ENCODE measurements at regions not wholly inside any gene's neighbourhood (a gene's known extent, or its start where the extent isn't known, plus 50 kb on each side); places are given as distances from the start of the nearest gene placed in this dataset.

GRCh38 chr1:199868777-199869176 is 158.7 kb upstream of the NR5A2 start:
- no peak overlapping the region for H3K27ac Mint-ChIP-seq (ENCODE audit: unreplicated experiment)
- DNase-seq (ENCODE audit: extremely low spot score, unreplicated experiment), result no peak
- peaks cover 3% of the 10 kb centered on the region for H3K4me1 Mint-ChIP-seq (ENCODE audit: unreplicated experiment)
- no peak overlapping the region for H3K4me3 Mint-ChIP-seq (ENCODE audit: unreplicated experiment)
- H3K27me3 Mint-ChIP-seq (ENCODE audit: unreplicated experiment), result no peaks in the 10 kb centered on the region
- H3K9me3 Mint-ChIP-seq (ENCODE audit: unreplicated experiment), result no peaks in the 10 kb centered on the region
- no peak for TF ChIP-seq CTCF (IDR thresholded peaks at IDR 0.05)
- no peaks in the 10 kb centered on the region for H3K36me3 Mint-ChIP-seq (ENCODE audit: unreplicated experiment)

GRCh38 chr1:199875337-199875736 is 152.2 kb upstream of the NR5A2 start:
- Mint-ChIP-seq H3K36me3 (ENCODE audit: unreplicated experiment) (no peaks in the 10 kb centered on the region), H3K9me3 (ENCODE audit: unreplicated experiment) (peaks cover 3% of the 10 kb centered on the region), H3K27ac (ENCODE audit: unreplicated experiment) (no peak overlapping the region), H3K4me3 (ENCODE audit: unreplicated experiment) (no peak overlapping the region), H3K27me3 (ENCODE audit: unreplicated experiment) (peaks cover 11% of the 10 kb centered on the region), H3K4me1 (ENCODE audit: unreplicated experiment) (no peaks in the 10 kb centered on the region)
- no peak for TF ChIP-seq CTCF (IDR thresholded peaks at IDR 0.05)
- DNase-seq (ENCODE audit: extremely low spot score, unreplicated experiment), result no peak

GRCh38 chr1:199875856-199876255 is 151.7 kb upstream of the NR5A2 start:
- no peaks in the 10 kb centered on the region for H3K4me1 Mint-ChIP-seq (ENCODE audit: unreplicated experiment)
- H3K36me3 Mint-ChIP-seq (ENCODE audit: unreplicated experiment), result no peaks in the 10 kb centered on the region
- no peak overlapping the region for H3K4me3 Mint-ChIP-seq (ENCODE audit: unreplicated experiment)
- H3K27me3 Mint-ChIP-seq (ENCODE audit: unreplicated experiment), result peaks cover 11% of the 10 kb centered on the region
- no peak for TF ChIP-seq CTCF (IDR thresholded peaks at IDR 0.05)
- H3K27ac Mint-ChIP-seq (ENCODE audit: unreplicated experiment), result no peak overlapping the region
- peaks cover 3% of the 10 kb centered on the region for H3K9me3 Mint-ChIP-seq (ENCODE audit: unreplicated experiment)
- DNase-seq (ENCODE audit: extremely low spot score, unreplicated experiment), result no peak

GRCh38 chr1:199877526-199878384 is 149.8 kb upstream of the NR5A2 start:
- no peak for TF ChIP-seq CTCF (IDR thresholded peaks at IDR 0.05)
- peaks cover 3% of the 10 kb centered on the region for H3K9me3 Mint-ChIP-seq (ENCODE audit: unreplicated experiment)
- no peak overlapping the region for H3K27ac Mint-ChIP-seq (ENCODE audit: unreplicated experiment)
- DNase-seq (ENCODE audit: extremely low spot score, unreplicated experiment), result no peak
- H3K4me1 Mint-ChIP-seq (ENCODE audit: unreplicated experiment), result no peaks in the 10 kb centered on the region
- H3K36me3 Mint-ChIP-seq (ENCODE audit: unreplicated experiment), result no peaks in the 10 kb centered on the region
- peaks cover 11% of the 10 kb centered on the region for H3K27me3 Mint-ChIP-seq (ENCODE audit: unreplicated experiment)
- no peak overlapping the region for H3K4me3 Mint-ChIP-seq (ENCODE audit: unreplicated experiment)

GRCh38 chr1:199878823-199879222 is 148.7 kb upstream of the NR5A2 start:
- no peaks in the 10 kb centered on the region for H3K4me1 Mint-ChIP-seq (ENCODE audit: unreplicated experiment)
- no peak overlapping the region for H3K27ac Mint-ChIP-seq (ENCODE audit: unreplicated experiment)
- H3K9me3 Mint-ChIP-seq (ENCODE audit: unreplicated experiment), result peaks cover 3% of the 10 kb centered on the region
- DNase-seq (ENCODE audit: extremely low spot score, unreplicated experiment), result no peak
- TF ChIP-seq CTCF (IDR thresholded peaks at IDR 0.05), result no peak
- no peak overlapping the region for H3K4me3 Mint-ChIP-seq (ENCODE audit: unreplicated experiment)
- peaks cover 14% of the 10 kb centered on the region for H3K27me3 Mint-ChIP-seq (ENCODE audit: unreplicated experiment)
- no peaks in the 10 kb centered on the region for H3K36me3 Mint-ChIP-seq (ENCODE audit: unreplicated experiment)
